ENCODE measurements at regions not wholly inside any gene's neighbourhood (a gene's known extent, or its start where the extent isn't known, plus 50 kb on each side); places are given as distances from the start of the nearest gene placed in this dataset.

- Histone ChIP-seq H3K4me3 (no peak overlapping the region), H3K27ac (no peak overlapping the region), H3K9me3 (peaks cover 0 to 6% (median 0%) of the 10 kb centered on the region in 4 donors), H3K27me3 (no peaks in the 10 kb centered on the region), H3K4me1 (no peaks in the 10 kb centered on the region), H3K36me3 (no peaks in the 10 kb centered on the region)
- no peak for TF ChIP-seq POLR2A (IDR thresholded peaks at IDR 0.05)
- TF ChIP-seq, protein P1, sequence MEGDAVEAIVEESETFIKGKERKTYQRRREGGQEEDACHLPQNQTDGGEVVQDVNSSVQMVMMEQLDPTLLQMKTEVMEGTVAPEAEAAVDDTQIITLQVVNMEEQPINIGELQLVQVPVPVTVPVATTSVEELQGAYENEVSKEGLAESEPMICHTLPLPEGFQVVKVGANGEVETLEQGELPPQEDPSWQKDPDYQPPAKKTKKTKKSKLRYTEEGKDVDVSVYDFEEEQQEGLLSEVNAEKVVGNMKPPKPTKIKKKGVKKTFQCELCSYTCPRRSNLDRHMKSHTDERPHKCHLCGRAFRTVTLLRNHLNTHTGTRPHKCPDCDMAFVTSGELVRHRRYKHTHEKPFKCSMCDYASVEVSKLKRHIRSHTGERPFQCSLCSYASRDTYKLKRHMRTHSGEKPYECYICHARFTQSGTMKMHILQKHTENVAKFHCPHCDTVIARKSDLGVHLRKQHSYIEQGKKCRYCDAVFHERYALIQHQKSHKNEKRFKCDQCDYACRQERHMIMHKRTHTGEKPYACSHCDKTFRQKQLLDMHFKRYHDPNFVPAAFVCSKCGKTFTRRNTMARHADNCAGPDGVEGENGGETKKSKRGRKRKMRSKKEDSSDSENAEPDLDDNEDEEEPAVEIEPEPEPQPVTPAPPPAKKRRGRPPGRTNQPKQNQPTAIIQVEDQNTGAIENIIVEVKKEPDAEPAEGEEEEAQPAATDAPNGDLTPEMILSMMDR (IDR thresholded peaks at IDR 0.05), result no peak
- DNase-seq, result no peak
These were observed 471.2 kb upstream of the CNTN5 start for GRCh38 chr11:98549571-98549970.

DNA sequence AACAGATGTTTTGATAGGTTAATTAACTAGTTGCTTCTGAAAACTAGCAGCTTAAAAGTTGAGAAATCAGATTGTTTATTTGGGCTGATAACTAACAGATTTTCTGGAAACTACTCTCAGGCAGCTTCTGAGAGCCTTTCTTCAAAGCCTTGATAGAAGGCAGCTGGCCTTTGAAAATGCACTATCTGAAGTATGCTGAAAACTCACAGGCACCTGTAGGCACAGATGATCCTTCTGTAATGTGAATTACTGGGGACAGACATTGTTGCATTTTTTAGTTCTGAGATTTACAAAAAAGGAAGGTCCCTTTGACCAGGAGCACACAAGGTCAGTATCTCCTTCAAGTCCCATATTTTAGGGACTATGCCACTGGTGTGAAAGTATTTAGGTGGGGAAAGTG, 460.8 kb upstream of the CNTN5 start:
- Histone ChIP-seq H3K4me3 (no peak overlapping the region), H3K9me3 (no peaks in the 10 kb centered on the region), H3K27ac (no peak overlapping the region), H3K27me3 (no peaks in the 10 kb centered on the region), H3K4me1 (no peaks in the 10 kb centered on the region), H3K36me3 (no peaks in the 10 kb centered on the region)
- no peak for TF ChIP-seq POLR2A (IDR thresholded peaks at IDR 0.05)
- TF ChIP-seq, protein P1 (IDR thresholded peaks at IDR 0.05), result no peak
- no peak for DNase-seq

DNA sequence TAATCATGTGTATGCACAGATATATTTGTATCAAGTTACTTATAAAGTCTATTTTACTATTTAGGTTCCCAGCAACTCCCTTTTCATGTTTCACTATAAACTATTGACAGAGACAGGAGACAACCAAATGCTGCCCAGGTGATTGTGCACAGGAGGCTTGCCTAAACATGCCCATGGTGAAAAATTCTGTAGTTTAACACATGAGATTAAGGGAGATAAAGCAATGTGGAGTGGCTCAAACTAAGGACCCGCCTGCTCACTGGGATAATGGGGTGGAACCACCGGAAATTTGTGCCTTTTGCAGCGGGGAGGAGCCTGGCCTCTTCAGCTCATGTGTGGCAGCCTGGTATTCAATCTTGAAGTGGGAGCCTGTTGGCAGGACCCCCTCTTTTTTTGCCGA, 459.5 kb upstream of the CNTN5 start:
- Histone ChIP-seq H3K36me3 (no peaks in the 10 kb centered on the region), H3K9me3 (no peaks in the 10 kb centered on the region), H3K4me3 (no peak overlapping the region), H3K27me3 (no peaks in the 10 kb centered on the region), H3K4me1 (no peaks in the 10 kb centered on the region), H3K27ac (no peak overlapping the region)
- no peak for DNase-seq
- TF ChIP-seq, protein P1 (IDR thresholded peaks at IDR 0.05), result no peak
- TF ChIP-seq POLR2A (IDR thresholded peaks at IDR 0.05), result no peak

DNA sequence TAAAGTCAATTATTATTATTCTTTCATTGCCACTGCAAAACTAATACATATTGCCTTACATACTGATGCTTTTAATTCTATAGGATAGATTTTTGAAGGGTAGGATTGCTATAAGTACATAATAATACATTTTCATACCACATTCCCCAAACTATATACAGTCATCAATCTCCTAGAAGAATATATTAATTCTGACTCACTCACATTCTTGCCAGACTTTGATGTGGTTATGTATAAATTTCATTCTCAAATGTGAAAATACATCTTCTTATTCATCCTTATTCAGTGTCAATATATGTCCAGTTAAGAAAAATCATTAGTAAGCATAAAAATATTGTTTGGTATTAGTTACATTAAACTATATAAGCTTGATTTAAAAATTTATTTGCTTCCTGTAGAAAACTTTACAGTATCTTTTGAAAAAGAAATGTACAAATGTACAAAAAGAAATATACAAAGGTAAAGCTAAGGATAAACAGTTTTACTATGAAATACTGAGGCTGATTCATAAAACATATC, 458.8 kb upstream of the CNTN5 start:
- Histone ChIP-seq H3K27ac (no peak overlapping the region), H3K9me3 (no peaks in the 10 kb centered on the region), H3K4me3 (no peak overlapping the region), H3K36me3 (no peaks in the 10 kb centered on the region), H3K4me1 (no peaks in the 10 kb centered on the region), H3K27me3 (no peaks in the 10 kb centered on the region)
- DNase-seq, result no peak
- TF ChIP-seq, protein P1 (IDR thresholded peaks at IDR 0.05), result no peak
- TF ChIP-seq POLR2A (IDR thresholded peaks at IDR 0.05), result no peak

DNA sequence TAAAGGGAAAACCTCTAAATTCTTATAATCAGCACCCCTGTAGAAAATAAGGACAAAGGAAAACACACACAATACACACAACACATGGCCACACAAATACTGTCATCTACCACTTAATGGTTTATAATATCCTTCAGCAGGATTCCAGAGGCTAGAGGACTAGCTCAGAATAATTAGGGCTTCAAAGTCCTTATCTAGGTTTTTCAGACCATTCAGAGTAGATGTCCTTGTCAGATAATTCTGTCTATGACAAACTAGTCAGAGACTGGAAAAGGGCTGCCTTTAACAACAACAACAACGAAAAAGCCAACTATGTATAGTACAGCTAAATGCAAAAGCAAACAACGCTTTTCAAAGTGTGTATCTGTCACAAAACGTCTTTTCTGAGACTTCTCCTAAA, 456.5 kb upstream of the CNTN5 start:
- H3K36me3 ChIP-seq, result no peaks in the 10 kb centered on the region
- no peak overlapping the region for H3K4me3 ChIP-seq
- H3K27ac ChIP-seq, result no peak overlapping the region
- no peaks in the 10 kb centered on the region for H3K27me3 ChIP-seq
- TF ChIP-seq, protein P1 (IDR thresholded peaks at IDR 0.05), result no peak
- TF ChIP-seq POLR2A (IDR thresholded peaks at IDR 0.05), result no peak
- DNase-seq, result no peak
- no peaks in the 10 kb centered on the region for H3K4me1 ChIP-seq
- H3K9me3 ChIP-seq, result no peaks in the 10 kb centered on the region

GRCh38 chr11:98564881-98565280, 455.9 kb upstream of the CNTN5 start:
- no peak for DNase-seq
- no peak for TF ChIP-seq POLR2A (IDR thresholded peaks at IDR 0.05)
- TF ChIP-seq, protein P1 (IDR thresholded peaks at IDR 0.05), result no peak
- no peaks in the 10 kb centered on the region for H3K9me3 ChIP-seq
- H3K36me3 ChIP-seq, result no peaks in the 10 kb centered on the region
- H3K27ac ChIP-seq, result no peak overlapping the region
- no peaks in the 10 kb centered on the region for H3K4me1 ChIP-seq
- H3K4me3 ChIP-seq, result no peak overlapping the region
- no peaks in the 10 kb centered on the region for H3K27me3 ChIP-seq

All from Peyer's patch (tissue), 4 donors.